ENCODE measurements at regions not wholly inside any gene's neighbourhood (a gene's known extent, or its start where the extent isn't known, plus 50 kb on each side); places are given as distances from the start of the nearest gene placed in this dataset.

- CTCF ChIA-PET: interaction anchor here (1.0 to 2.0 kb wide), 2 partner anchors 45 to 57 kb away, joined by 3 to 6 read pairs; no protein-coding TSS in a partner anchor
- TF ChIP-seq ZNF398 (tag by site-specific recombination; IDR thresholded peaks at IDR 0.05): no peak
- no peaks in the 10 kb centered on the region for H3K9me3 ChIP-seq (ENCODE audit: control insufficient read depth, insufficient read depth, low read depth, low read length)
Observed at GRCh38 chr1:115539061-115539460, 102.7 kb upstream of the VANGL1 start.

GRCh38 chr1:115538579-115538978 lies 103.2 kb upstream of the VANGL1 start:
- Histone ChIP-seq H3K4me1 (ENCODE audit: control insufficient read depth, insufficient read depth, low read length) (no peaks in the 10 kb centered on the region), H3K9me3 (ENCODE audit: control insufficient read depth, insufficient read depth, low read depth, low read length) (no peaks in the 10 kb centered on the region), H3K36me3 (ENCODE audit: control insufficient read depth in 2 of 2, insufficient read depth in 1 of 2, low read length in 2 of 2) (no peaks in the 10 kb centered on the region), H3K27ac (ENCODE audit: extremely low read depth, low read depth, low read length) (no peak overlapping the region), H3K4me3 (ENCODE audit: low read depth, low read length) (no peak overlapping the region)
- no peak for TF ChIP-seq ZBTB48 (tag by site-specific recombination; IDR thresholded peaks at IDR 0.05)
- TF ChIP-seq ZNF707 (tag by site-specific recombination; IDR thresholded peaks at IDR 0.05): no peak
- no peak for TF ChIP-seq ZNF518A (tag by site-specific recombination; conservative IDR thresholded peaks at IDR 0.05; ENCODE audit: low read depth)
- no peak for TF ChIP-seq SALL2 (tag by site-specific recombination; IDR thresholded peaks at IDR 0.05; ENCODE audit: borderline replicate concordance)
- TF ChIP-seq ZNF16 (tag by site-specific recombination; IDR thresholded peaks at IDR 0.05; ENCODE audit: low read depth): no peak
- no peak for TF ChIP-seq ZNF280C (tag by site-specific recombination; IDR thresholded peaks at IDR 0.05)
- no peak for TF ChIP-seq ZBTB7A (tag by site-specific recombination; IDR thresholded peaks at IDR 0.05; ENCODE audit: low read depth)
- POLR2A ChIA-PET: no interaction called here
- CTCF ChIA-PET: interaction anchor here (1.0 to 2.0 kb wide), 2 partner anchors 45 to 57 kb away, joined by 3 to 6 read pairs; no protein-coding TSS in a partner anchor

More at GRCh38 chr1:115539061-115539460, 102.7 kb upstream of the VANGL1 start:
- POLR2A ChIA-PET: no interaction called here
- Histone ChIP-seq H3K4me3 (ENCODE audit: low read depth, low read length) (no peak overlapping the region), H3K36me3 (ENCODE audit: control insufficient read depth in 2 of 2, insufficient read depth in 1 of 2, low read length in 2 of 2) (no peaks in the 10 kb centered on the region), H3K4me1 (ENCODE audit: control insufficient read depth, insufficient read depth, low read length) (no peaks in the 10 kb centered on the region), H3K27ac (ENCODE audit: extremely low read depth, low read depth, low read length) (no peak overlapping the region)

- TF ChIP-seq EGR2 (tag by site-specific recombination; IDR thresholded peaks at IDR 0.05; ENCODE audit: low read depth): no peak
- no peak for TF ChIP-seq ZSCAN30 (tag by site-specific recombination; IDR thresholded peaks at IDR 0.05)
- no peak for TF ChIP-seq ZNF791 (tag by site-specific recombination; IDR thresholded peaks at IDR 0.05)
- TF ChIP-seq ZNF626 (tag by site-specific recombination; IDR thresholded peaks at IDR 0.05): no peak
- TF ChIP-seq ZSCAN4 (tag by site-specific recombination; IDR thresholded peaks at IDR 0.05): no peak
- no peak for TF ChIP-seq ZBTB44 (tag by site-specific recombination; IDR thresholded peaks at IDR 0.05)
- TF ChIP-seq ZNF138 (tag by site-specific recombination; IDR thresholded peaks at IDR 0.05; ENCODE audit: borderline replicate concordance): no peak
- no peak for TF ChIP-seq ZNF121 (tag by site-specific recombination; IDR thresholded peaks at IDR 0.05)
- TF ChIP-seq KLF7 (tag by site-specific recombination; IDR thresholded peaks at IDR 0.05; ENCODE audit: borderline replicate concordance): no peak
- no peaks in the 10 kb centered on the region for H3K9me3 ChIP-seq (ENCODE audit: control insufficient read depth, insufficient read depth, low read depth, low read length)
- no peaks in the 10 kb centered on the region for H3K36me3 ChIP-seq (ENCODE audit: control insufficient read depth in 2 of 2, insufficient read depth in 1 of 2, low read length in 2 of 2)
- CTCF ChIA-PET: interaction anchor here (1.0 kb wide), 1 partner anchor 58 kb away, joined by 3 read pairs; no protein-coding TSS in a partner anchor
- POLR2A ChIA-PET: no interaction called here
- no peaks in the 10 kb centered on the region for H3K4me1 ChIP-seq (ENCODE audit: control insufficient read depth, insufficient read depth, low read length)
- H3K27ac ChIP-seq (ENCODE audit: extremely low read depth, low read depth, low read length): no peak overlapping the region
- no peak overlapping the region for H3K4me3 ChIP-seq (ENCODE audit: low read depth, low read length)
Observed at GRCh38 chr1:115537415-115537814, 104.4 kb upstream of the VANGL1 start.
